ENCODE measurements at regions not wholly inside any gene's neighbourhood (a gene's known extent, or its start where the extent isn't known, plus 50 kb on each side); places are given as distances from the start of the nearest gene placed in this dataset.

- TF ChIP-seq SMAD3 (CRISPR knock-in tag; IDR thresholded peaks at IDR 0.05; ENCODE audit: borderline replicate concordance) (no peak), ZNF232 (CRISPR knock-in tag; IDR thresholded peaks at IDR 0.05) (no peak), ELF4 (CRISPR knock-in tag; IDR thresholded peaks at IDR 0.05; ENCODE audit: low read depth) (no peak)
Observed at GRCh38 chr1:88265606-88266005, 418.5 kb upstream of the PKN2 start (continued).

DNA sequence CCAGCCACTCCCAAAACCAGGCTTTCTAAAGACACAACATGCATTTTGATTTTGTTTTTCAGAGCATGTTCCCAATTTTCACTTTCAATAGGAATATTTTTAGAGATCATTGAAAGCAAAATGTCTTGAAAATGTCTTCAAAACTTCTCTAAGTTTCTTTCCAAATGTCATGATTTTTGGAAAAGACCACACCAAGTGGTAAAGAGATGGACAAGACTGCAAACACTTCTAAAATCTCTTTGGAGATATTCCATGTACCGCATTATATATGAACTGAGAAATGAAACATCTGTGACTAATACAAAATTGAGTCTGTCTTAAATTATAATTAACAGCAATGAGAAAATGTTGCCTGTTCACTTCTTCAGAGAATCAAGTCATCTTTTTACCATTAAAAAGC, 418.0 kb upstream of the PKN2 start:
- Mint-ChIP-seq H3K4me3 (no peak overlapping the region), H3K4me1 (no peaks in the 10 kb centered on the region), H3K27ac (no peak overlapping the region), H3K27me3 (ENCODE audit: low read depth) (no peaks in the 10 kb centered on the region), H3K9me3 (peaks cover 2% of the 10 kb centered on the region), H3K36me3 (no peaks in the 10 kb centered on the region)
- DNase-seq (ENCODE audit: low spot score) (no peak), ATAC-seq (no peak)
- TF ChIP-seq IRF2 (CRISPR knock-in tag; IDR thresholded peaks at IDR 0.05; ENCODE audit: borderline replicate concordance, low read depth): no peak
- ChIA-PET CTCF (no interaction called here), POLR2A (no interaction called here)

DNA sequence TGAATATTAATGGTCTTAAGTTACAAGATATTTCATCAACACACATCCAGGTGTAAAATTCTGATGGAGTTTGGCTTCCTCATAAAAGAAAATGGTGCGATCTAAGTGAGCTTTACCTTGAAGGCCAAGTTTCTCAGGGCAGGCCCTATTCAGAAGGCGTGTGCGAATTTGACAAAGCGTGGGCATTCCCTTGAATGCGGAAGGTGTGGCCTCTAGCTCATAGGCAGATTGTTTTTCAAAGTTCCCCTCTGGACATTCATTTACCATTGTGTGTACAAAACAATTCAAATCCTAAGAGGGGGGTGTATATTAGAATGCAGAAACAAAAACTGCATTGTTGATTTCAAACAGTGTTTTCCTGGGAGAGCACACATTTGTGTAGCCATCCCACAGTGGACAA, 411.9 kb upstream of the PKN2 start:
- DNase-seq (ENCODE audit: low spot score) (no peak), ATAC-seq (no peak)
- CTCF ChIA-PET: no interaction called here
- Mint-ChIP-seq H3K4me1 (peaks cover 17% of the 10 kb centered on the region), H3K4me3 (no peak overlapping the region), H3K9me3 (no peaks in the 10 kb centered on the region), H3K36me3 (no peaks in the 10 kb centered on the region), H3K27me3 (ENCODE audit: low read depth) (no peaks in the 10 kb centered on the region), H3K27ac (no peak overlapping the region)
- POLR2A ChIA-PET: no interaction called here
- TF ChIP-seq ELF4 (CRISPR knock-in tag; IDR thresholded peaks at IDR 0.05; ENCODE audit: low read depth) (no peak), OVOL2 (CRISPR knock-in tag; IDR thresholded peaks at IDR 0.05; ENCODE audit: borderline replicate concordance) (no peak), MAX (CRISPR knock-in tag; IDR thresholded peaks at IDR 0.05) (no peak), EMX1 (CRISPR knock-in tag; IDR thresholded peaks at IDR 0.05) (no peak), TEAD4 (CRISPR knock-in tag; IDR thresholded peaks at IDR 0.05) (no peak), ETV6 (CRISPR knock-in tag; IDR thresholded peaks at IDR 0.05) (no peak), IRF2 (CRISPR knock-in tag; IDR thresholded peaks at IDR 0.05; ENCODE audit: borderline replicate concordance, low read depth) (no peak)
- TF ChIP-seq, protein P1, sequence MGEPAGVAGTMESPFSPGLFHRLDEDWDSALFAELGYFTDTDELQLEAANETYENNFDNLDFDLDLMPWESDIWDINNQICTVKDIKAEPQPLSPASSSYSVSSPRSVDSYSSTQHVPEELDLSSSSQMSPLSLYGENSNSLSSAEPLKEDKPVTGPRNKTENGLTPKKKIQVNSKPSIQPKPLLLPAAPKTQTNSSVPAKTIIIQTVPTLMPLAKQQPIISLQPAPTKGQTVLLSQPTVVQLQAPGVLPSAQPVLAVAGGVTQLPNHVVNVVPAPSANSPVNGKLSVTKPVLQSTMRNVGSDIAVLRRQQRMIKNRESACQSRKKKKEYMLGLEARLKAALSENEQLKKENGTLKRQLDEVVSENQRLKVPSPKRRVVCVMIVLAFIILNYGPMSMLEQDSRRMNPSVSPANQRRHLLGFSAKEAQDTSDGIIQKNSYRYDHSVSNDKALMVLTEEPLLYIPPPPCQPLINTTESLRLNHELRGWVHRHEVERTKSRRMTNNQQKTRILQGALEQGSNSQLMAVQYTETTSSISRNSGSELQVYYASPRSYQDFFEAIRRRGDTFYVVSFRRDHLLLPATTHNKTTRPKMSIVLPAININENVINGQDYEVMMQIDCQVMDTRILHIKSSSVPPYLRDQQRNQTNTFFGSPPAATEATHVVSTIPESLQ (CRISPR knock-in tag; IDR thresholded peaks at IDR 0.05): no peak

DNA sequence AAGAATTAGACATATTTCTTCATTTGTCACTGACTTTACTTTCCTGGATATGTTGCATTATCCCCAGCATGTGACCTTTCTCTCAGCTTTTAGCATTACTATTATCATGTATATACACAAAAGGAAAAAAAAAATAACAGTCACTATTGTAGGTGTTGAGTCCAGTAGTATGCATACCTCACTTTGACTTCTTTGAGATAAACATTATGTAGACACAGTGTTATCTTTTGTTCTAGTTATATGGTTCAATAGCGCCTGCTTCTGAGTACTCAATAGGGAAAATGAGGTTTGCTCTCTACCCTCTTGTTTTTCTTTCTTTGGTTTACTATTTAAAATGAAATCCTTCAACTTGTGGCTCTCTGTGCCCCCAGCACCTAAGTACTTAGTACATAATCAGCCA, 409.6 kb upstream of the PKN2 start:
- POLR2A ChIA-PET: no interaction called here
- no peak overlapping the region for H3K27ac Mint-ChIP-seq
- H3K9me3 Mint-ChIP-seq: peaks cover 14% of the 10 kb centered on the region
- DNase-seq (ENCODE audit: low spot score): no peak
- H3K4me1 Mint-ChIP-seq: peaks cover 17% of the 10 kb centered on the region
- H3K27me3 Mint-ChIP-seq (ENCODE audit: low read depth): no peaks in the 10 kb centered on the region
- ATAC-seq: no peak
- no peak overlapping the region for H3K4me3 Mint-ChIP-seq
- CTCF ChIA-PET: no interaction called here
- peaks cover 5% of the 10 kb centered on the region for H3K36me3 Mint-ChIP-seq
- TF ChIP-seq ARID4B (CRISPR knock-in tag; IDR thresholded peaks at IDR 0.05; ENCODE audit: borderline replicate concordance) (no peak), HMGA2 (CRISPR knock-in tag; IDR thresholded peaks at IDR 0.05) (no peak), FOXJ3 (CRISPR knock-in tag; IDR thresholded peaks at IDR 0.05; ENCODE audit: borderline replicate concordance) (no peak), ELF4 (CRISPR knock-in tag; IDR thresholded peaks at IDR 0.05; ENCODE audit: low read depth) (no peak), MYBL2 (CRISPR knock-in tag; IDR thresholded peaks at IDR 0.05) (no peak), ZNF512 (CRISPR knock-in tag; IDR thresholded peaks at IDR 0.05; ENCODE audit: borderline replicate concordance) (no peak), ZNF416 (CRISPR knock-in tag; IDR thresholded peaks at IDR 0.05) (no peak)
- TF ChIP-seq, protein P2, sequence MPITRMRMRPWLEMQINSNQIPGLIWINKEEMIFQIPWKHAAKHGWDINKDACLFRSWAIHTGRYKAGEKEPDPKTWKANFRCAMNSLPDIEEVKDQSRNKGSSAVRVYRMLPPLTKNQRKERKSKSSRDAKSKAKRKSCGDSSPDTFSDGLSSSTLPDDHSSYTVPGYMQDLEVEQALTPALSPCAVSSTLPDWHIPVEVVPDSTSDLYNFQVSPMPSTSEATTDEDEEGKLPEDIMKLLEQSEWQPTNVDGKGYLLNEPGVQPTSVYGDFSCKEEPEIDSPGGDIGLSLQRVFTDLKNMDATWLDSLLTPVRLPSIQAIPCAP (CRISPR knock-in tag; IDR thresholded peaks at IDR 0.05): no peak
- TF ChIP-seq, protein P3, sequence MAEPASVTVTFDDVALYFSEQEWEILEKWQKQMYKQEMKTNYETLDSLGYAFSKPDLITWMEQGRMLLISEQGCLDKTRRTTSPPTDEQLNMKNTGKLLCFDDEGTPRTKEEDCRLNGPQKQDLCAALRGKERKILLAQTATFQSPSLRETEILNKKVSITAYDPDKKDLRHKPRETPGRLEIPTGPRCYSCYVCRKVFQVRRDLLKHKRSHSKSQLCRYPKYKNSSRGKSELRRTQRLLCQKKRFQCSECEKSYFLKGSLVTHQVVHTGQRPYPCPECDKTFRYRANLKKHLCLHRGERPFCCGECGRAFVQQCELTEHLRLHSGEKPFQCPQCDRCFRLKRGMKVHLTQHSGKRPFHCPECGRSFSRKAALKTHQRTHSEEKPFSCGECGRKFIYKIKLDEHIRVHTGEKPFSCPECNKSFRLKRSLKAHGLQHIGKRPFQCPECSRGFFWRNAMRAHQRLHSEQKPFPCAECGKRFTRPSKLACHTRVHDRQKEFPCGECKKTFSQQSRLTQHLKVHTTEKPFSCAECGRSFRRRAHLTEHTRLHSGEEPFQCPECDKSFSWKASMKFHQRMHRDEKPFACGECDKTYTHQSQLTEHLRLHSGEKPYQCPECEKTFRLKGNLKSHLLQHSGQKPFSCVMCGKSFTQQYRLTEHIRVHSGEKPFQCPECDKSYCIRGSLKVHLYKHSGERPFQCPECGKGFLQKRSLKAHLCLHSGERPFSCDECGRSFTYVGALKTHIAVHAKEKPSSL (CRISPR knock-in tag; conservative IDR thresholded peaks at IDR 0.05): no peak
- TF ChIP-seq, protein P4, sequence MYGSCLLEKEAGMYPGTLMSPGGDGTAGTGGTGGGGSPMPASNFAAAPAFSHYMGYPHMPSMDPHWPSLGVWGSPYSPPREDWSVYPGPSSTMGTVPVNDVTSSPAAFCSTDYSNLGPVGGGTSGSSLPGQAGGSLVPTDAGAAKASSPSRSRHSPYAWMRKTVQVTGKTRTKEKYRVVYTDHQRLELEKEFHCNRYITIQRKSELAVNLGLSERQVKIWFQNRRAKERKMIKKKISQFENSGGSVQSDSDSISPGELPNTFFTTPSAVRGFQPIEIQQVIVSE (CRISPR knock-in tag; IDR thresholded peaks at IDR 0.05; ENCODE audit: borderline replicate concordance): no peak
